ENCODE measurements at regions not wholly inside any gene's neighbourhood (a gene's known extent, or its start where the extent isn't known, plus 50 kb on each side); places are given as distances from the start of the nearest gene placed in this dataset.

DNA sequence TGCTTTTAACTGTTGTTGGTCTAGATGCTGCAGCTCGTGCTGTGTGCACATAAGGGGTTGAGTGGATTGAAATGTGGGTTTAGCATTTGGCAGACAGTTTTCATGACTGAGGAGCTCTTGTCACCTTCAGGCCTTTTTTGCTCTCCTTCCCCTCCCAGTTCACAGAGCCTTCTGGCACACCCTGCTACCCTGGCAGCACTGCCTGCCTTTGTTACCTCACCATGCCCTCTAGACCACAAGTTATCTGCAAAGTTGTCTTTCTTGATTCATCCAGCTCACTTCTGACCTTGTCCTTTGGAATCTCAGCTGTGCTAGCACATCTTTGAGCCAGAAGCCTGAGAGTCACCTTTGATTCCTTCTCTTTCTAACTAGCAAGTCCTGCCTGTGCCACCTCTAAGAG, 348.9 kb upstream of the ZFP64 start:
- DNase-seq: no peak

DNA sequence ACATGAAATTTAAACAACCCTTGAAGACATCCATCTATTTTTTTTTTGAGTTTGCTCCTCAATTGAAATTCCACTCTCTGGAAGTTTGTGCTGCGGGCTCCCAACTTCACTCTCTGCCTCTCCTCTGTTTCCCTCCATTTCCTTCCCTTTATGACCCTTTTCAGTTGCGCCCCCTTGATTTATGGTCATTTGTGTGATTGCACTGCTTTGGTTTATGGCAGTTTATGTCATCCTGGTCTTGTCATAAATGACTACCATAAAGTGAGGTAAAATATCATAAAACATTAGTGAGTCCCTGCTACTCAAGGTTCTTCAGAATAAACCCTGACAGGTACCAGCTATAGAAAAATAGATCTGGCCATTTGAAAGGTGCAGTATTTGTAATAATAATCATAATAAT, 348.3 kb upstream of the ZFP64 start:
- no peak for DNase-seq

DNA sequence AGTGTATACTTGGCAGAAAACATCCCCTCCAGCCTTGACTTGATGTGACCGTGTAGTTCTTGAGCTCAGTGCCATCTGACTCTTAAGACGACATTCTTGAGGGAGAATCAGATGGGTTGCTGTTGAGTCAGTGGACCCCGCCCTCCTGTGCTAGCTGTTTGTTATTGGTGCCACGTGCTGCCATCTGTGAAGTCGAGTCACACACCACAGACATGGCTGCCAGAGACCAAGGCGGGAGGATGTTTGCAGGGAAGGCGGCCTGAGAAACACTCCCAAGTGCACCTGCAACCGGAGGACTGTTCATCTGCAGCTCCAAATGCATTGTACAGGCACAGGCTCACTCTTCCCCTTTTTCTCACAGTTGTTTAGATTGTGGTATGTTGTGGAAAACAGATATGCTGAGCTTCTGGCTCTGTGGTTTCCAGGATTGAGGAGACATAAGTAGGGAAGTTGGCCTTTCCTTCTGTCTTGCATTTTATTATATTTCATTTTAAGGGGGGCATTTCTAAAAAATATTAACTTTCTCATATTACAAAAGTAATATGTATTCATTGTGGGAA, 345.3 kb upstream of the ZFP64 start:
- DNase-seq: no peak

DNA sequence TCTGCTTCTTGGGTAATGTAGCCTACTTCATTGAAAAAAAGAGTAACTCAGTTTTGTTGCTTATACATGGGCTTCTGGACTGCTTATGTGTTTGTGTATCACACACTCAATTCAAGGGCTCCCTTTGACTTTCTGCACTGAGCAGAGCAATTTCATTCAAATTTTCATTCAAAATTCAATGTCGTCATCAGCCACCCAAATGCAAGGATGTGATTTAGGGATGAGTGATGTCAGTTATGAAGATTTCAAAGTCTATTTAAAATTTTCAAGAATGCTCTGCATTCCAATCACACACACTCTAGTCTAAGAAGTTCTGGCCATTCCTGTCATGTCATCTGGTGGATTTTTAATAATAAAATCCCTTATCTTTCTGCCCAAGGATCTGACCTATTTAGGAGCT, 344.5 kb upstream of the ZFP64 start:
- no peak for DNase-seq

DNA sequence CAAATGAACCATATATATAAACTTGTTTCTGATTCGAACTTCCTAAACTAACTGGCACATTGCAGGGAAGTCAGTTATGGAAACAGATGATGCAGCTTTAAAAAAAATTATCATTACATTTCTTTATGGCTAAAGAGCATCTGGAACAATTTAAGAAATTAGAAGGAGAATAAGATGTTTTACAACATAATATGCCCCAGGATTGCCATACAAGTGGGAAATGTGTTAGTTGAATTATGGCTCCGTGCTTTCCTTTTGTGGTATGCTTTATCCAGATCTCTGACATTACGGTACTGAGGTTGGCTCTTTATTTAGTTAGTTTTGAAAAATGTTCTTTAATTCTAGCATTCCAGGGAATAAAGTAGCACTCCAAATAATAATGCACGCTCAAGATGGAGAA, 343.0 kb upstream of the ZFP64 start:
- no peak for DNase-seq

DNA sequence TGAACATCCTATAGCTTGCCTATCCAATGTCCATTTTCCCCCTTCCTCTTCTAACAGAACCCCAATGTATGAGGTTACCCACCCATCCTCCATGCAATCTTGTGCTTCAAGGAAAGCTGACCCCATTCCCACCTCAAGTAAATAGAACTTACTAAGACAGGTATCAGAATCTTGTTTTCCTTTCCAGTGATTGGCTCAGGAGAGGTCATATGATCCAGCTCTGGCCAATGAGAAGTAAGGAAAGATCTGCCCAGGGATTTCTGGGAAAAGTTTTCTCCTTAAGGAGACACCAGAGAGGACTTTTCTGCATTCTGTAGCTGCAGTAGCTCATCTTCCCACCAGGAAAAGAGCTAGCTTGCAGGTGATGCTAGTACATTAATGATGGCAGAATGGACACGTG, 341.8 kb upstream of the ZFP64 start:
- no peak for DNase-seq

DNA sequence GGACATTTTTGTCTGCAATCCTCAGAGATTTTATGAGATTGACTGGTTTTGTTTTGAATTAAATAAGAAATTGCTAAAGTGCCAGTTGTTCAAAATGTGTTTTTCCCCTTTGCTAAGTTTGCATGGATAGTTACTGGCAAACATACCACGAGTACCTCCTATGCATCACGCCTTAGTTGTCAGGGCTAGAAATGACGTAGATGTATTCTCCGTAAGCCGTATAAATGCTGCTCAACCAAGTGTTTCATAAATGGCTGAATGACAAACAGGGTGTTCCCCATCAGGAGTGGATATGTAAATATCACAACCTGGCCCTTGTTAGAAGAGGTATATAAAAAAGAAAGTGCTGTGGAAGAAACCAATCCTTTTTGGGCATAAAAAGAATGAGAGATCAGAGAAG, 341.1 kb upstream of the ZFP64 start:
- no peak for DNase-seq

DNA sequence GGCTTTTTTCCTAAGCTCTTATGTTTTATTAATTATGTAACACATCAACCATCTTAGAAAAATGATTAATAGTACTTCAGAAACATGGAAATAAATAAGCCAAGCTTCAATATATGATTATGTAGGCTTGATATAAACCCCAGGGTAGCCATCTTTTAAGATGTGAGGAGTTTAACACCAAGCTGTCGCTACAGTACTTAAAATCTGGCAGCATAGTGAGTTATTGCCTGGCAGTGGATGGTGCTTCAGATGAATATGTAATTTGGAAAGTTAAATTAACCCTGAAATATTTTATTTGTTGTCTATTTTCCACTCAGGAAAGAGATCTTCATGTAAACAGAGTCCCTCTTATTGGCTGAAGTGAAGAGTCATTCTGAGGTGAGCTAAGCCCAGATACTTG, 339.0 kb upstream of the ZFP64 start:
- DNase-seq: no peak

DNA sequence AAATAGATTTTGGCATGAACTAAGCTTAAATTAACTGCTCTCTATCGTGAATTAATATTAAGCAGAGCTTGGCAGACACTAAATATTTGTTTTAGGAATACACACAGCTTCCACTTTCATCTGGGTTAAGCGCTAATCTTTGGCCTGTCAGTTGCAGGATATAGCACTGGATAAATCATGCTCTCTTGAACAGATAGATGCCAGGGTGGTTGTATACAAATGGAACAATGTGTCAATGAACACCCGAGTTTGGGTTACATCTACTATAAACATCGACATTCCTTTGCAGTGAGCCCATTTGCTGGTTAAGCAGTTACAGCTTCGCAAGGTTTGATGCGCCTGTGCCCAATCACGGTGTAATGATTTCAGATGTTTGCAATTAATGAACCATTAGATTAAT, 338.2 kb upstream of the ZFP64 start:
- DNase-seq: no peak

DNA sequence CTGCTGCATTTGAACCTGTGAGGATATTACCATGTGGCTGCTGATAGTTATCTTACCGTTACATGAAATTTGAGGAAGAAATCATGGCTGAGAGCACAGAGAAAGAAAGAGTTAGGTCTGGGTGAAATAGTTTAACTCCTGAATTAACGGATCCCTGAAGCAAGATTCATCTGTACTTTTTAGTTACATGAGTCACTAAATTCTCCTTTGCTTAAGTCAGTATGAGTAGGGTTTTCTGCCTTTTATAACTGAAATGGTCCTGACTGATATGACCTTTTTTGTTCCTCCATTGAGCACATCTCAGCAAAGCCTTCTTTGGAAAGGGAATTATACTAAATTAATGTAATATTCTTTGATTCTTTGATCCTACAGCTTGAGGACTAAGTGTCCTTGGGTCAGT, 333.3 kb upstream of the ZFP64 start:
- no peak for DNase-seq

DNA sequence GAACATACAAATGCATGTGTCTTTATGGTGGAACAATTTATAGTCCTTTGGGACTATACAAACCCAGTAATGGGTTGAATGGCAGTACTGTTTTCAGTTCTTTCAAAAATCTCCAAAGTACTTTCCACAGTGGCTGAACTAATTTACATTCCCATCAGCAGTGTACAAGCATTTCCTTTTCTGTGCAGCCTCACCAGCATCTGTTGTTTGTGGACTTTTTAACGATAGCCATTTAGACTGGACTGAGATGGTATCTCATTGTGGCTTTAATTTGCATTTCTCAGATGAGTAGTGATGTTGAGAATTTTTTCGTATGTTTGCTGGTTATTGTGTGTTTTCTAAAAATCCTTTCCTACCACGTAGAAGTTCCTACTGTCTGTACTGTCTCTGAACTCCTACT, 327.2 kb upstream of the ZFP64 start:
- DNase-seq: no peak

DNA sequence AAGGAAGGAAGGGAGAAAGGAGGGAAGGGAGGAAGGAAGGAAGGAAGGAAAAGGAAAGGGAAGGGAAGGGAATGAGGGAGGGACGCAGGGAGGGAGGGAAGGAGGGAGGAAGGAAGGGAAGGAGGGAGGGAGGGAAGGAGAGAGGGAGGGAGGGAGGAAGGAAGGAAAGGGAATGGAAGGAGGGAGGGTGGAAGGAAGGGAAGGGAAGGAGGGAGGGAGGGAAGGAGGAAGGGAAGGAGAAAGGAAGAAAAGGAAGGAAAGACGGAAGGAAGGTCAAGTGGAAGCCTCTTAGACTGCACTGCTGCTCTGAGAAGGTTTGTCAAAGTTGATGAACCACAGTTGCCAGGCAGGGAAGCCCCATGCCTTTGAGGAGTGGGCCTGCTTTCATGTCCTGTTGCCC, 324.3 kb upstream of the ZFP64 start:
- DNase-seq: no peak

DNA sequence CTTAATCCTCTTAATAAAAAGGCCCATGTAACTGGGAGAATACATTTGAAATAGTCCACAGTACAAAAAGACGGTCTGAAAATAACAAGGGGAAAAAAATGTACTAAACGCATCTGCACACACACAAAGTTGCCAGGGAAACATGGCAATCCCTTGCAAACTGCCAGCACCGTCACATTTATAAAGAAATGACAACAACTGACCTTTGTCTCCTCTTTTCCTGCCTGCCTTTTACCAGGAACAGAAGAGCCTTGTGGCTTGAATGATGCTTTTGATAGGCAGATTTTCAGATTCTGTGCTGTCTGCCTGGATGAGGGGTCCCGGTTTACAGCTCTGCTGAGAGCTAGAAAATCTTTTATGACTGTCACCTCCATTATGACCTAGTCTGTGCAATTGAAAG, 308.6 kb upstream of the ZFP64 start:
- DNase-seq: no peak

DNA sequence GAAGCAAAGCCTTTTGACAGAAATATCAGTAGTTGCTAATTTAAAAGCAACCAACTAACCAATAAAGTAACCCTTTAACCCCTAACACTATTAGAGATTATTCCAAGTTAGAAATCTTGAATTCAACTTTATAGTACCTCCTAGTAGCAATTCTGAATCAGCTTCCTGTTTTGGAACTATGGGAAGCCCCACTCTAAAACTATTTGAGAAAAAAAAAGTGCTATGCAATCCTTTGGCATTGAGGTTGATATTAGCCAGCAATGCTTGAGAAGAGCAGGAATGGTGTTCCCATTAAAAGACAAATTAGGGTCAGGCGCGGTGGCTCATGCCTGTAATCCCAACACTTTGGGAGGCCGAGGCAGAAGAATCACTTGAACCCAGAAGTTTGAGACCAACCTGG, 306.2 kb upstream of the ZFP64 start:
- no peak for DNase-seq

DNA sequence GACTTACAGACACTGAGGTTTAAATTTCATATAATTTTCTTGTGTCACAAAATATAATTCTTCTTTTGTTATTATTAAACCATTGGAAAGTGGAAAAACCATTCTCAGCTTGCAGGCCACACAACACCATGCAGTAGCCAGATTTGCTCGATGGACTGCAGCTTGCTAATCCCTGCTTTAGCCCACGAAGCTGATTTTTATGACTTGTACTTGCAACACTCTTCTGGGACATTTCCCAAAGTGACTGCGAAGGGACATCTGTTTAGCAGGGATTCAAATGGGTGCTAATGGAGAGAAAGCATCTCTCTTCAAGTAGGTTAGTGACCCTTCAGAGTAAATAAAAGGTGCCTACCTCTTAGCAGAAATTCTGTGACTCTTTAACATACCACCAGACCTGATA, 304.6 kb upstream of the ZFP64 start:
- no peak for DNase-seq

DNA sequence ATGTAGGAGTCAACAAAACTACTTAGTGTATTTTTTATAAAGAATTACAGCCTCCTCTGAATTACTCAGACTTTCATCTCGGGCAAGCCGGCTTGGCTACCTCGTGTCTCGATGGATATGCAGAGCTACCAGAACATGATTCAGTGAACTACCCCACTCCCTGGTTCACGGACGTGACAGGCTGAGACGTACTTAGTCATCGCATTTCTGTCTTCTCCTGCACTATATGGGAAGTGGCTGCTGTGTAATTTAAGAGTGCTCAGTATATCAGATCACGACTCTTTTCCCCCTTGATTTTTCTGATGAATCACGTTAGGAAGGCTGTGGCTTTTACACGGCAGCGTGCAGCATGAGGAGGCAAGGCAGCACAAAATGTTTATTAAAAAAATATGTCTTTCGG, 302.7 kb upstream of the ZFP64 start:
- peak; percentile 60 to 68 for DNase-seq

DNA sequence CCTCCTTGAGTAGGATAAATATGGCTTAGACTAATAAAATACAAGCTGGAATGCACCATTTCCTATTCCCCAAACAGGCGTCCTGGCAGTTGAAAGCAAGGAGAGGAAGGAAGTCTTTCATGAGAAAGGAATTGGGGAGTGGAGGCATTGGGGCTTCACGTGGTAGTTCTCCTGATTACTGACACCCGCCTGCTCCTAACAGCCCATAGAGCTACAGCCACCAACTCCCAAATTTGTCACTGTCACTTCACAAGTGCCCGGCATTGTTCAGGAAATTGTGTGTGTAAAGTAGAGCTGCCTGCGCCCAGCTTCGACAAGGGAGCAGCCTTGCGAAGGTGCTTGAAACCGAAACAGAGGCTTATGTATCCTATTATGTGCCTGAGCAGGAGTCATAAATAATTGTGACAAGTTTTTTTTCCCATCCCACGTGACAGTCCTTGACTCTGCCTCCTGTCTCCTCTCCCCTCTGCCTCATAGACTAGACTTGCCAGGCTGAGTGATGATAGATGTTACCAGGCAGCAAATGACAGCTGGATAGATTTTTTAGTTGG, 301.7 kb upstream of the ZFP64 start:
- DNase-seq: peak; percentile 14 to 17

DNA sequence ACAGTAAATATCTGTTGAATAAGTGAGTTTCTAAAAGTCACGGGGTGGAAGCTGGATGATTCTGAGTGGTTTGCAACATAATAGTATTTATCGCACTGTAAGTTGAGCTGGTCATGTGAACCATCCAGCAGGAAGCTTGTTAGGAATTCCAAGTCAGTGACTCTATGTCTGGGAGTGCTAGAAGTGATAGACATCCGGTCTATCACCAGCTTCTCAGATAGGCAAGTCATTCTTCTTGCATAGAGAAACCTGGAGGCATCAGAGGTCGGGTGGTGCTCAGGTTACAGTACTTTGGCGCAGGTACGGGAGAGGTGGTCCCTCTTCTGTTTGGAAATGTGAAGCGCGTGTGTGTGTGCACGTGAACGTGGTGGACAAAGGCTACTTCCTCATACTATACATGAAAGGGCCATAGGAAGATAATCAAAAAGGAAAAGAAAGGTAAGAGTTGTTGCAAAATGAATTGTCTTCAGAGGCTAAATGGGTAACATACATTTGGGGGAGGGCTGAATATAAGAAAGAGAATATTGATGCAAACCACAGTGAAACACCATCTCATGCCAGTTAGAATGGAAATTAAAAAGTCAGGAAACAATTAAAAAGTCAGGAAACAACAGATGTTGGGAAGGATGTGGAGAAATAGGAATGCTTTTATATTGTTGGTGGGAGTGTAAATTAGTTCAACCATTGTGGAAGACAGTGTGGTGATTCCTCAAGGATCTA, 299.3 kb upstream of the ZFP64 start:
- no peak for DNase-seq

DNA sequence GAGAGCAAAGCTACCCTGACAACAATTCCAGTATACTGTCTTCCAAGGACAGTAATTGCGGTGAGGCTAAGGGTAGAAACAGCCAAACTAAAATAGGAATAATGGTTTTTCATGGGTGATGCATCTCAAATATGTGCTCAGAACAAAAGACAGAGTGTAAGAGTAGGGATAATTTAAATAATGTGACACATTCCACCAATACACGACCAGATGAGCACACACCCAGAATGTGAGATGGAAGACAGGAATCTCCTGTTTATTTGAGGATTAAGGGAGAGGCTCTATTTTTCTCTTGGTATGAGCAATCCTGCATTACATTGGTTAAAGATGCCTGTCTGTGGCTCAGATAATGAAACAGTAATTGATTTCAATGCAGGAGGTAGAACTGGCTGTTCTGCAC, 292.9 kb upstream of the ZFP64 start:
- DNase-seq: no peak

DNA sequence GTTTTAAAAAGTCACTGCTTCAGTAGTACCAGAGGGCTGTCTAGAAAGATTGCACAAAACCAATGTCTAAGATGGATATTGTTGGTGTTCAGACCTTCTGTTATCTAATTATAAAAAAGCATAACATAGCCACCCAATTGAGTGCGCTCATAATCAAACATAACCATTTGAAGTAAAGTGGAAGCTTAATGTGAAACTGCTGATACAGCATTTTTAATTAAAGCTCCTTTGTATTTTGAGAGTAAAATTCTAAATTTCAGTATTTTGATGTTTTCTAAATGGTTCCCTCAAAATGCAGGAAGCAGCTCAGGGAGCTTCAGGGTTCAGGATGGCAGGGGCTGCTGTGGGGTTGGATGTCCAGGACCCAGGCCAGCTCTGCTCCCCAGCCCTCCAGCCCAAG, 291.8 kb upstream of the ZFP64 start:
- DNase-seq: no peak

DNA sequence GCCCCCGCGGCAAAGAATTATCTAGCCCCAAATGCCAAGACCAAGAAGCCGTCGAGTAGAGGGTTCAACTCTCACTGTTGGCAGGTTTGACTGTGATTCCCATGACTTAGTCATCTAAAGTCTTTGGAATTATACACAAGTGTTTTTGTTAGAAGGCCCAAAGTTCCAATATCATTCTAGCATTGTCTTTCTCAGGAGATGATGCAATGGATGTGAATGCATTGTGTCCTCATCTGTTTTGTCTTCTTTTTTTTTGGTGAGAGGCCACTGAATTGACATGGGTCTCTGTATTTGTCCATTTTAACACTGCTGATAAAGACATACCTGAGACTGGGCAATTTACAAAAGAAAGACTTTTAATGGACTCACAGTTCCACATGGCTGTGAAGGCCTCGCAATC, 290.5 kb upstream of the ZFP64 start:
- no peak for DNase-seq

DNA sequence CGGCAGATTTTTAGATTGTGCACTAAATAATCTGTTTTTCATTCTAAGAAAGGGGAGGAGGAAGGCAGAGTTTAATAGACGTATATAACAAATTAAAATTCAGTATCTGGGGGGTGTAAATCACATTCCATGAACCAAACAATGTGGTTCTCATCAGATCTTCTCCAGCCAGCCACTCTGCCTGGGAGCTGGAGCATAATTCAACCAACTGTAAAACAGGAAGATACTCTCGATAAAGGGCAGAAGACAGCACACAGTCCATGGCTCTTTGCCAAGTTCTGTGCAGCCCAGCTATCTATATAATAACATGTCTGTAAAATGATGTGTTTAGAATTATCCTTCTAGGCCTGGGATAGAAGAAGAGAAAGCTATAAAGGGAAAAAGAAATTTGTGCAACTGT, 289.9 kb upstream of the ZFP64 start:
- no peak for DNase-seq

DNA sequence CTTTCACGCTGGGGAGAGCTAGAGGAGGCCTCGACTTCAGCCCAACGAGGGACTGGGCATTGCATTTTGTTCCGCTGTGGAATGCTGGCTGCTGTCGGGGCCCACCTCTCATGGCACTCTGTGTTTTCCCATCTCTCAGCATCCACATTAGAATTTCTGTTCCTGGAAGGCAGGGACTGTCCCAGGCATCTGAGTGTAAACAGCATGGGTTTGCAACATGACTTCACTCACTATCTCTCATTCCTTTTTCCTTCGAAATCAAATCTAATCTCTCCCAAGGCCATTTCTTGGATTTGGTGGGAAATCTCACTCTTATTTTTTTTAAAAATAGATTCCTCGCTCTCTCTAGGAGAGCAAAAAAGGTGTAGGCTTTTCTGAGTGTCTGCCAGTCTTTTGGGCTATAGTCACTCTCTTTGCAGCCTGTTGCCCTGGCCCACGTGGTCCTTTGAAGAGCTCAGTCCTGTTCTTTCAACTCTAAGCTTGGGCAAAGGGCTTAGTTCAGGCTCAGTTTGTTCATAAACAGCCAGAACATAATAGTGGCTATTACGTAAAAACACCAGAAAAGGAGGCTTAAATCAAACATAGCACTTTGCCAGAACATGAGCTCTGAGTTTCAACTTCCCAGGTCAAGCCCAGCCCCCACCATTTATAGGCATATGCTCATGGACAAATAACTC, 284.6 kb upstream of the ZFP64 start:
- no peak for DNase-seq

DNA sequence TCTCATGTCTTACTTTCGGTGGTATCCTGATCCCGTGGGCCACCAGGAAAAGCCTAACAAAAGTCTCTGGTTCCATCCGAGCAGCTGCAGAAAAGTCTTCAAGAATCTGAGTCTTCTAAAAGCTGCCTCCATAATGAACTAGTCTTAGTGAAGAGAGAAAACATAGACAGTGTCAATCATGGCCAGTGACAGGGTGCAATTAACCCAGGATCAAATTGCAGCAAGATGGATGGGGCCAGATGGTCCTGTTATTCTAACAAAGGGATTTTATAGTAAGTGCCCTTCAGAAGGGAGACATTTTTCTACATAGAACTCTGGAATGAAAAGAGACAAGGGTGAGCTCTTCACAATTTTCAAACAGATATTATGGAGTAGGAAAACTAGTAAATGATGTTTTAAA, 281.6 kb upstream of the ZFP64 start:
- no peak for DNase-seq

DNA sequence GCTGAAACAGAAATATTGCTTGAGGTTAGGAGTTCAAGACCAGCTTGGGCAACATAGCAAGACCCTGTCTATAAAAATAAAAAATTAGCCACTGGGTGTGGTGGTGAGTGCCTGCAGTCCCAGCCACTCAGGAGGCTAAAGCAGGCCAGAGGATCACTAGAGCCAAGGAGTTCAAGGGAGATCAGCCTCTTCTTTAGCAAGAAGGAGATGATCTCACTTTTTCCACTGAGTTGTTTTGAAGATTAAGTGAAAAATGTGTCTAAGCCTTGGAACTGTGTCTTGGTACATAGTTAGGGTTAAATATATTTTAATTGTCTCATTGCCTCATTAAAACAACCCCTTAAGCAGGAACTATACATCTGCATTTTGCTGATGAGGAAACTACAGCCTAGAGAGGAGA, 279.0 kb upstream of the ZFP64 start:
- DNase-seq: no peak
